ENCODE measurements at regions not wholly inside any gene's neighbourhood (a gene's known extent, or its start where the extent isn't known, plus 50 kb on each side); places are given as distances from the start of the nearest gene placed in this dataset.

GRCh38 chr4:4784379-4784778 lies 75.1 kb upstream of the MSX1 start:
- TF ChIP-seq CTCF (IDR thresholded peaks at IDR 0.05; ENCODE audit: low read depth, low read length, poor library complexity, severe bottlenecking) (no peak), EZH2phosphoT487 (IDR thresholded peaks at IDR 0.05; ENCODE audit: borderline replicate concordance, low read length) (no peak)
